ENCODE measurements at regions not wholly inside any gene's neighbourhood (a gene's known extent, or its start where the extent isn't known, plus 50 kb on each side); places are given as distances from the start of the nearest gene placed in this dataset.

DNA sequence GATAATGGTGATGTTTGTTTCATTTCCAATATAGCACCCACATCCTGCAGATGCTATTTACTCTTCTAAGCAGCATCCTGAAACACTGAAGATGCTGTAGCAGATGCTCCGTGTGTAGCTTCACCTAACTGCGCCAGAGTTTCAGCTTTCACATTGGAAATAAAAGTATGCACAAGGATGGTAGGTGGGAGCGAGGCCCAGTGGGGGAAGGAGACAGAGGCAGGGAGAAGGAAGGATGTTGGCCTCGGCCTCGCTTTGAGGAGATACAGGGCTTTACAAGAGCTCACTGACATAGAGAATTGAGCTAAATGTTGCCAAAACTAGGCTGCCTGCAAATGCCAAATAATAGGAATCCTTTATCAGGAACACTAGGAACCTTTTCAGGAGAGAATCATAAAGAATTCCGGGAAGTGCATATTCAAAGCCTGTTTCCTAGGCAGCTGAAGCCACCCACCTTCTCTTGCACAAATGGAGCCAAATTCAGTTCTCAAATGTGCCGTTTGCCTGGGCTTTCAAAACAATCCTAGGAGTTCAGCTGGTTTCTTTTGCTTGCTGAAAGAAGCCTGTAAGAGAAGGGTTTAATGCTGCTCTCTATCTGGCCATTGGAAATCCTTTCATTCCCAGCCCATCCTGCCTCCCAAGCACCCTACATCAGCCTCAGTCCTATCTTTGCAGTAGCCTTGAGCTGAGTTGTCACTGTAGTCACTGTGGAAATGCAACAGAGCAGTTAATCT, 135.4 kb upstream of the ATP1B1 start:
- DNase-seq (ENCODE audit: extremely low read depth, low read depth) = no peak
- TF ChIP-seq CTCF (IDR thresholded peaks at IDR 0.05; ENCODE audit: low read depth, low read length) = no peak

DNA sequence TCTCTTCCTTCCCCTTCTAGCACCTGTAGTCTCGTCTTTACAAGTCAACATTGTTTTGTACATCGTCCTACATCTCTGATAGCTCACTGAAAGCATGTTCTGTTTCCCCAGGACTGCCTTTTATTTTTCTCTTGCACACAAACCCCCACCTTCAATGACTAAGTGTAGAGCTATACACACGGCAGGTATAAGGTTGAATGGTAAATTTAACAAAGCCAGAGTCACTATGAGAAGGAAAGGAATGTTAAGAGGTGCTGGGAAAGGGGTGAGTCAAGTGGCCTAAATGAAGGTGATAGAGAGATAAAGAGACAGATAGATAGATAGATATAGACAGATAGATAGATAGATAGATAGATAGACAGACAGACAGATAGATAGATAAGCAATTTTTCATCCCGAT, 134.3 kb upstream of the ATP1B1 start:
- no peak for TF ChIP-seq CTCF (IDR thresholded peaks at IDR 0.05; ENCODE audit: low read depth, low read length)
- DNase-seq (ENCODE audit: extremely low read depth, low read depth) = no peak

- no peak for DNase-seq (ENCODE audit: extremely low read depth, low read depth)
- no peak for TF ChIP-seq CTCF (IDR thresholded peaks at IDR 0.05; ENCODE audit: low read depth, low read length)
Observed at GRCh38 chr1:168972887-168973286, 133.6 kb upstream of the ATP1B1 start.

GRCh38 chr1:168974117-168974516, 132.4 kb upstream of the ATP1B1 start:
- no peak for TF ChIP-seq CTCF (IDR thresholded peaks at IDR 0.05; ENCODE audit: low read depth, low read length)
- DNase-seq (ENCODE audit: extremely low read depth, low read depth) = no peak

GRCh38 chr1:168974611-168975010, 131.9 kb upstream of the ATP1B1 start:
- no peak for TF ChIP-seq CTCF (IDR thresholded peaks at IDR 0.05; ENCODE audit: low read depth, low read length)
- no peak for DNase-seq (ENCODE audit: extremely low read depth, low read depth)

DNA sequence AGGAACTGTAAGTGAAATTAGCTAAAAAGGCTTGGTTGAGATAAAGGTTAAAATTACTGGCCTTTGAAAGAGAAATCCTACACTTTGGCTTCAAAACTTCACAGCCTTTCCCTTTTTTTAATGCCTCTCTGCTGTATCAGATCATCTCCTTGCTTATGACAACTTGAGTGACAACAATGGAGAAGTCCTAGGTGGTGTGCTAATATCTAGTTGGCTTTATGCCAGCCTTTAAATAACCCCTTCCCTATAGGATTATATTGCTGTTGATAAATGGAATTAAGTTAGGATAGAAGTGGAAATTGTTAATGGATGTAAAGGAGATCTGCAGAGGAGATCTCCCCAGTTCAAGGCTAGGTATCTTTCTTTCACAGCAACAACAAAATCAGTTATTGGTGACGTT, 130.2 kb upstream of the ATP1B1 start:
- TF ChIP-seq CTCF (IDR thresholded peaks at IDR 0.05; ENCODE audit: low read depth, low read length) = no peak
- no peak for DNase-seq (ENCODE audit: extremely low read depth, low read depth)

DNA sequence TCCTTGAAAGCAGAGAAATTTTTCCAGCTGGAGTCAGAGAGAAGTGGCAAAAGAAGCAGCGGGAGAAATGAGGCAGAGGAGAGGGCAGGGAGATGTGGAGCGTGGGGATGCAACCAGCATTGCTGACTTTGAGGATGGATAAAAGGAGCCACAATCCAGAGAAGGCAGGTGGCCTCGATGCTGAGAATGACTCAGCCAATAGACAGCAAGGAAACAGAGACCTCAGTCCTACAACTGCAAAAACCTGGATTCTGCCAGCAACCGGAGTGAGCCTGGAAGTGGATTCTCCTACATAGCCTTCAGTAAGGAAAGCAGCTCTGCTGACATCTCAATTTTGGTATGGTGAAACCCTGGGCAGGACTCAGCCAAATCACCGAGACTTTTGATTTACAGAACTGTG, 128.9 kb upstream of the ATP1B1 start:
- no peak for DNase-seq (ENCODE audit: extremely low read depth, low read depth)
- no peak for TF ChIP-seq CTCF (IDR thresholded peaks at IDR 0.05; ENCODE audit: low read depth, low read length)

Data from AG09319 (cell line).